ENCODE measurements at regions not wholly inside any gene's neighbourhood (a gene's known extent, or its start where the extent isn't known, plus 50 kb on each side); places are given as distances from the start of the nearest gene placed in this dataset.
"Not testable (repeated sequence)": the region's sequence is repeated elsewhere in the genome, so short reads cannot be mapped to it uniquely, and the experiment has no call there.

DNA sequence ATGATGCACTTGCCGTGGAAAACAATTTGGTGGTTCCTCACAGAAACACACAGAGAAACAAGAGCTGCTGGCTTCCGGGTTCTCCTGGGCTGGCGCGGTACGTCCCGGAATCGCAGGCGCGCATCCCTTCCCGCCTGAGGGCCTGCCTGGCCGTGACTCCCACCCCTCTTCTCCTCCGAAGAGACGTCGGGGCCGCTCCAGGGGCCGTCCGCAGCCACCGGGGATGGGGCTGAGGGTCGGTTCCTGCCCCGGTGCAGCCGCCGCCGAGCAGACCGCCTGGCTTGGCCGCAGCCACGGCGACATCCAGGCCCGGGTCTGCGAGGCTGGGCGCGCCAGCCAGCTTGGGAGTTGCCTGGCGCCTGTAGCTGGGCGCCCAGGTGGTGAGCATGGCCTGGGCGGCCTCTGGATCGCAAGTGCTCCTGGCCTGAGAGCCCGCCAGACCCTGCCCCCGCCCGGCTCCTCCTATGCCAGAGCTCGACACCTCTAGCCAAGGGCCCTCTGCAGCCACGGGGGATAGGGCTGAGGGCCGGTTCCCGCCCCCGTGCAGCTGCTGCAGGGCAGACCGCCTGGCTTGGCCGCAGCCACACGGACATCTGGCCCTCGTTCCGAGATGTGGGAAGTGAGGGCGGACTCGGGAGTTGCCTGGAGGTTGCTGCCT, 1647.5 kb downstream of the SPATA31A7 start:
- H3K23ac ChIP-seq (ENCODE audit: insufficient read length); H3K79me1 ChIP-seq (ENCODE audit: low read depth, low read length); H3K36me3 ChIP-seq (ENCODE audit: control insufficient read depth in 2 of 4, insufficient read depth in 4 of 4, low read length in 3 of 4); H3K79me2 ChIP-seq (ENCODE audit: control insufficient read depth in 1 of 2, insufficient read depth in 2 of 2, low read length in 2 of 2); FAIRE-seq; H3K23me2 ChIP-seq (ENCODE audit: low read depth, low read length); H3K9me3 ChIP-seq (ENCODE audit: insufficient read depth in 2 of 2, low read depth in 1 of 2, low read length in 1 of 2); H3K18ac ChIP-seq (ENCODE audit: extremely low read depth, low read length); H2AK5ac ChIP-seq (ENCODE audit: low read depth, low read length); H2BK15ac ChIP-seq (ENCODE audit: low read length); H2BK20ac ChIP-seq (ENCODE audit: low read length); POLR2A ChIA-PET (ENCODE audit: partially characterized antibody); H2BK12ac ChIP-seq (ENCODE audit: low read depth, low read length); H2AFZ ChIP-seq (ENCODE audit: low read length); H3K27ac ChIP-seq (ENCODE audit: low read depth, low read length); H4K8ac ChIP-seq (ENCODE audit: extremely low read depth, insufficient read depth, low read length); H2BK120ac ChIP-seq (replicated peaks; ENCODE audit: low read depth, low read length); H2BK5ac ChIP-seq (ENCODE audit: low read depth, low read length); H4K91ac ChIP-seq (replicated peaks; ENCODE audit: insufficient read length, low read length); H3K4me1 ChIP-seq (replicated peaks in 1 of 4; ENCODE audit: control insufficient read depth in 3 of 4, insufficient read depth in 4 of 4, low read length in 3 of 4); CTCF ChIA-PET (ENCODE audit: partially characterized antibody); H4K20me1 ChIP-seq (replicated peaks in 1 of 2; ENCODE audit: control insufficient read depth in 1 of 2, insufficient read depth in 2 of 2, low read length in 2 of 2); H3K14ac ChIP-seq (ENCODE audit: insufficient read length); H4K5ac ChIP-seq (ENCODE audit: insufficient read length, low read depth, low read length); H3K9ac ChIP-seq (replicated peaks in 1 of 4; ENCODE audit: extremely low read depth in 1 of 4, low read depth in 3 of 4, low read length in 3 of 4); H3K56ac ChIP-seq (replicated peaks; ENCODE audit: insufficient read length, low read depth, low read length); H3K4ac ChIP-seq (replicated peaks; ENCODE audit: insufficient read length, low read depth, low read length): not testable (repeated sequence)
- peak overlapping the region in 1 of 4 experiments; percentile 48; a peak in 2 of 8 replicates for H3K4me3 ChIP-seq (ENCODE audit: extremely low read depth in 1 of 4, insufficient read depth in 2 of 4, low read depth in 3 of 4, low read length in 4 of 4)
- DNase-seq (ENCODE audit: low read depth in 1 of 2, low spot score in 2 of 2), result peak in 1 of 2 experiments; percentile 88
- WGBS, 2 experiments (ENCODE audit: extremely low coverage in 1 of 2, insufficient coverage in 1 of 2, insufficient read length in 1 of 2, insufficient replicate concordance in 2 of 2, low coverage in 1 of 2, low lambda C conversion rate in 2 of 2, missing lambda C conversion rate in 1 of 2), result 10% methylated on average over 45 of the region's 50 CpGs; no CpG with 5 or more reads in 1 of the 2 experiments
- peak; percentile 69 for TF ChIP-seq SUZ12 (IDR thresholded peaks at IDR 0.05; ENCODE audit: low read length)
- peak; percentile 42 for TF ChIP-seq KDM4A (IDR thresholded peaks at IDR 0.05; ENCODE audit: low read depth, low read length, severe bottlenecking)
- peak; percentile 74 for TF ChIP-seq EZH2 (IDR thresholded peaks at IDR 0.05; ENCODE audit: low read depth, low read length, severe bottlenecking)
- TF ChIP-seq RNF2 (IDR thresholded peaks at IDR 0.05; ENCODE audit: borderline replicate concordance, low read depth, low read length, missing control alignments, poor library complexity, severe bottlenecking), result peak; percentile 69
- peak overlapping the region; percentile 66; a peak in 3 of 4 replicates for H3K4me2 ChIP-seq (ENCODE audit: insufficient read depth in 1 of 2, low read depth in 2 of 2, low read length in 2 of 2)
- H3K27me3 ChIP-seq (replicated peaks in 1 of 4; ENCODE audit: control insufficient read depth in 3 of 4, extremely low read depth in 1 of 4, insufficient read depth in 3 of 4, low read length in 3 of 4), result peaks cover 16 to 54% (median 35%) of the 10 kb centered on the region in 4 experiments
